ENCODE measurements at regions not wholly inside any gene's neighbourhood (a gene's known extent, or its start where the extent isn't known, plus 50 kb on each side); places are given as distances from the start of the nearest gene placed in this dataset.
"Not testable (repeated sequence)": the region's sequence is repeated elsewhere in the genome, so short reads cannot be mapped to it uniquely, and the experiment has no call there.

GRCh38 chr14:106390401-106390800 is 864.0 kb downstream of the TMEM121 start:
- TF ChIP-seq CTCF (IDR thresholded peaks at IDR 0.05; ENCODE audit: control insufficient read depth, insufficient read depth, low read depth, low read length, missing control alignments): no peak
- no peak for DNase-seq (ENCODE audit: low read depth)
- no peak overlapping the region for H3K4me3 ChIP-seq (ENCODE audit: control insufficient read depth, low read depth, low read length)

- no peak overlapping the region for H3K4me3 ChIP-seq (ENCODE audit: control insufficient read depth, low read depth, low read length)
- TF ChIP-seq CTCF (IDR thresholded peaks at IDR 0.05; ENCODE audit: control insufficient read depth, insufficient read depth, low read depth, low read length, missing control alignments): no peak
- DNase-seq (ENCODE audit: low read depth): no peak
These were observed 864.6 kb downstream of the TMEM121 start for GRCh38 chr14:106390947-106391346.

GRCh38 chr14:106393742-106394141 is 867.4 kb downstream of the TMEM121 start:
- no peak for TF ChIP-seq CTCF (IDR thresholded peaks at IDR 0.05; ENCODE audit: control insufficient read depth, insufficient read depth, low read depth, low read length, missing control alignments)
- DNase-seq (ENCODE audit: low read depth): no peak
- no peak overlapping the region for H3K4me3 ChIP-seq (ENCODE audit: control insufficient read depth, low read depth, low read length)

- TF ChIP-seq CTCF (IDR thresholded peaks at IDR 0.05; ENCODE audit: control insufficient read depth, insufficient read depth, low read depth, low read length, missing control alignments): no peak
- no peak overlapping the region for H3K4me3 ChIP-seq (ENCODE audit: control insufficient read depth, low read depth, low read length)
- no peak for DNase-seq (ENCODE audit: low read depth)
These were observed 869.2 kb downstream of the TMEM121 start for GRCh38 chr14:106395456-106396050.

- no peak for TF ChIP-seq CTCF (IDR thresholded peaks at IDR 0.05; ENCODE audit: control insufficient read depth, insufficient read depth, low read depth, low read length, missing control alignments)
- DNase-seq (ENCODE audit: low read depth): no peak
- no peak overlapping the region for H3K4me3 ChIP-seq (ENCODE audit: control insufficient read depth, low read depth, low read length)
These were observed 870.6 kb downstream of the TMEM121 start for GRCh38 chr14:106396999-106397398.

- not testable (repeated sequence) for H3K4me3 ChIP-seq (ENCODE audit: control insufficient read depth, low read depth, low read length); DNase-seq (ENCODE audit: low read depth)
These were observed 872.5 kb downstream of the TMEM121 start for GRCh38 chr14:106398931-106399331.

- H3K4me3 ChIP-seq (ENCODE audit: control insufficient read depth, low read depth, low read length); DNase-seq (ENCODE audit: low read depth): not testable (repeated sequence)
These were observed 874.9 kb downstream of the TMEM121 start for GRCh38 chr14:106401316-106401715.

- not testable (repeated sequence) for DNase-seq (ENCODE audit: low read depth); H3K4me3 ChIP-seq (ENCODE audit: control insufficient read depth, low read depth, low read length)
These were observed 883.8 kb downstream of the TMEM121 start for GRCh38 chr14:106410229-106410628.
